ENCODE measurements at regions not wholly inside any gene's neighbourhood (a gene's known extent, or its start where the extent isn't known, plus 50 kb on each side); places are given as distances from the start of the nearest gene placed in this dataset.

DNA sequence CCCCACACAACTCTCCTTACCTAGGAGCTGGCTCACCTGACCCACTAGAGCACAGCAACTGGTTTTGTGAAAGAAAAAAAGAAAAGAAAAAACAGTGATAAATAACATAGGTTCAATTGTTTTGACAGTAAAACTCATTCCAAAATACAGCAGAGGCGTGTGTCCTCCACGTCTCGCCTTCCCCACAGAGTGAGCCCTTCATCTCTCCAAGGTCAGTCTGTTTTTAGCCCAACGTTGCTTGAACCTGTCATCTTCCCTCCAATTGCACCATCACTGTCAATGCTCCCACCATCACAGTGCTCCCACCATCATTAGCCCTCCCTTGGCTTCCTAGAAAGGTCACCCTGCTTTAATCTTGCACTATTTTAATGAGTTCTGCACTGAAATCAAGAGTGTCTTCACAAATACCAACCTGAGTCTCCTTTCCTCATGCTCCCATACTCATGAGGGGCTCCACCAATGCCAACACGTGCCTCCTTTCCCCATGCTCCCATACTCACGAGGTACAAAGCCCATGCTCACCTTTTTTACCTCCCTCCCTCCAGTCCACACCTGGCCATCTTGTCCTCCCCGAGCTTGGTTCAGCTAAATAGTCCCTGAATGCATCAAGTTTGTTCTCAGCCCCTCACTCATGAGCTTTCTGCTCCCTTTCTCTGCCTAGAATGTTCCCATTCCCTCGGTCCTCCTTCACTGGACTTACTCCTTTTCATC is 103.7 kb downstream of the IRS2 start:
- Histone ChIP-seq H3K27ac (no peak overlapping the region), H3K9me3 (no peaks in the 10 kb centered on the region), H3K27me3 (no peaks in the 10 kb centered on the region), H3K4me1 (peaks cover 4% of the 10 kb centered on the region), H3K36me3 (ENCODE audit: low read depth, missing control alignments) (no peaks in the 10 kb centered on the region), H3K4me3 (no peak overlapping the region)
- TF ChIP-seq, protein P1, sequence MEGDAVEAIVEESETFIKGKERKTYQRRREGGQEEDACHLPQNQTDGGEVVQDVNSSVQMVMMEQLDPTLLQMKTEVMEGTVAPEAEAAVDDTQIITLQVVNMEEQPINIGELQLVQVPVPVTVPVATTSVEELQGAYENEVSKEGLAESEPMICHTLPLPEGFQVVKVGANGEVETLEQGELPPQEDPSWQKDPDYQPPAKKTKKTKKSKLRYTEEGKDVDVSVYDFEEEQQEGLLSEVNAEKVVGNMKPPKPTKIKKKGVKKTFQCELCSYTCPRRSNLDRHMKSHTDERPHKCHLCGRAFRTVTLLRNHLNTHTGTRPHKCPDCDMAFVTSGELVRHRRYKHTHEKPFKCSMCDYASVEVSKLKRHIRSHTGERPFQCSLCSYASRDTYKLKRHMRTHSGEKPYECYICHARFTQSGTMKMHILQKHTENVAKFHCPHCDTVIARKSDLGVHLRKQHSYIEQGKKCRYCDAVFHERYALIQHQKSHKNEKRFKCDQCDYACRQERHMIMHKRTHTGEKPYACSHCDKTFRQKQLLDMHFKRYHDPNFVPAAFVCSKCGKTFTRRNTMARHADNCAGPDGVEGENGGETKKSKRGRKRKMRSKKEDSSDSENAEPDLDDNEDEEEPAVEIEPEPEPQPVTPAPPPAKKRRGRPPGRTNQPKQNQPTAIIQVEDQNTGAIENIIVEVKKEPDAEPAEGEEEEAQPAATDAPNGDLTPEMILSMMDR (IDR thresholded peaks at IDR 0.05), result no peak
- no peak for TF ChIP-seq POLR2A (IDR thresholded peaks at IDR 0.05)
- no peak for DNase-seq
- WGBS, 2 donors, result 81 to 94% methylated on average over 8 of the region's 8 CpGs
- intact Hi-C loops (cut with DNase I; ENCODE audit: low total_unique reads), result no loop called here

DNA sequence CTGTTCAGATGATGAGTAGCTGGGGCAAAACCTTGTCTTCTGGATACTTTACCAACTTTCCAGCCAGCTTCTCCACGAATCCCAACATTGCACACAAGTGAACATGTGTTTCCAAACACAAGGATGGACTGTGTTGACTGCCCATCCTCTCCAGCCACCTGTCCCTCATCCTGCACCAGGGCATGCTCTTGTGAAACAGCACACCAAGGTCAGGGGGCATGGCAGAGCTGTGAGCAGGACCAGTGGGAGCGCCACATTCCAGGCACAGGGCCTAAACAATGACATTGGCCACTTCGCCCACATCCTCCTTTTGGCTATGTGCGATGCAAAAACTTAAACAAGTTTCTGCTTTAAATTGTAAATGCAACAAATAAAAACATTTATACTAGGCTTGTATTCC is 105.5 kb downstream of the IRS2 start:
- no peaks in the 10 kb centered on the region for H3K9me3 ChIP-seq
- 85 to 97% methylated on average over 4 of the region's 4 CpGs for WGBS, 2 donors

GRCh38 chr13:109680288-109680687 is 106.1 kb downstream of the IRS2 start:
- Histone ChIP-seq H3K9me3 (no peaks in the 10 kb centered on the region), H3K4me3 (no peak overlapping the region), H3K27me3 (no peaks in the 10 kb centered on the region), H3K4me1 (peaks cover 4% of the 10 kb centered on the region), H3K27ac (no peak overlapping the region), H3K36me3 (ENCODE audit: low read depth, missing control alignments) (no peaks in the 10 kb centered on the region)
- 87 to 93% methylated on average over 4 of the region's 4 CpGs for WGBS, 2 donors
- no peak for DNase-seq
- TF ChIP-seq, protein P1 (IDR thresholded peaks at IDR 0.05), result no peak
- no peak for TF ChIP-seq POLR2A (IDR thresholded peaks at IDR 0.05)
- intact Hi-C loops (cut with DNase I; ENCODE audit: low total_unique reads), result no loop called here

More for the DNA sequence above, 105.5 kb downstream of the IRS2 start:
- no peak overlapping the region for H3K4me3 ChIP-seq
- no peaks in the 10 kb centered on the region for H3K27me3 ChIP-seq
- TF ChIP-seq POLR2A (IDR thresholded peaks at IDR 0.05), result no peak
- TF ChIP-seq, protein P1 (IDR thresholded peaks at IDR 0.05), result no peak
- no peak for DNase-seq
- no peaks in the 10 kb centered on the region for H3K36me3 ChIP-seq (ENCODE audit: low read depth, missing control alignments)
- intact Hi-C loops (cut with DNase I; ENCODE audit: low total_unique reads), result no loop called here
- H3K27ac ChIP-seq, result no peak overlapping the region
- H3K4me1 ChIP-seq, result peaks cover 4% of the 10 kb centered on the region

- no peaks in the 10 kb centered on the region for H3K36me3 ChIP-seq (ENCODE audit: low read depth, missing control alignments)
- DNase-seq, result no peak
- no peak overlapping the region for H3K4me3 ChIP-seq
- intact Hi-C loops (cut with DNase I; ENCODE audit: low total_unique reads), result no loop called here
- H3K9me3 ChIP-seq, result no peaks in the 10 kb centered on the region
- no peak overlapping the region for H3K27ac ChIP-seq
- H3K27me3 ChIP-seq, result no peaks in the 10 kb centered on the region
- no peaks in the 10 kb centered on the region for H3K4me1 ChIP-seq
- no peak for TF ChIP-seq POLR2A (IDR thresholded peaks at IDR 0.05)
- TF ChIP-seq, protein P1 (IDR thresholded peaks at IDR 0.05), result no peak
- 82 to 84% methylated on average over 4 of the region's 4 CpGs for WGBS, 2 donors
Observed at GRCh38 chr13:109678459-109678858, 107.9 kb downstream of the IRS2 start.

DNA sequence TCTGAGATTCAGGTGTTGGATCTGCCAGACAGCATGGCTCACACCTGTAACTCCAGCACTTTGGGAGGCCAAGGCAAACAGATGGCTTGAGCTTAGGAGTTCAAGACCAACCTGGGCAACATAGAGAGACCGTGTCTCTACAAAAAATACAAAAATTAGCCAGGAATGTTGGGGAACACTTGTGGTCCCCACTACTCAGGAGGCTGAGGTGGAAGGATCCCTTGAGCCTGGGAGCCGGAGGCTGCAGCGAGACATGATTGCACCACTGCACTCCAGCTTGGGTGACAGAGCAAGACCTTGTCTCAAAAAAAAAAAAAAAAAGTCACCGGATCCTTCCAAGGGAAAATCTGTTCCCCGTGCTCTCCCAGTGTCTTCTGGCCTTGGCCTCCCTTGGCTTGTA is 109.2 kb downstream of the IRS2 start:
- Histone ChIP-seq H3K27me3 (no peaks in the 10 kb centered on the region), H3K4me3 (no peak overlapping the region), H3K27ac (no peak overlapping the region), H3K36me3 (ENCODE audit: low read depth, missing control alignments) (no peaks in the 10 kb centered on the region), H3K4me1 (no peaks in the 10 kb centered on the region), H3K9me3 (no peaks in the 10 kb centered on the region)
- intact Hi-C loops (cut with DNase I; ENCODE audit: low total_unique reads), result no loop called here
- 85 to 91% methylated on average over 5 of the region's 5 CpGs for WGBS, 2 donors
- DNase-seq, result no peak
- no peak for TF ChIP-seq POLR2A (IDR thresholded peaks at IDR 0.05)
- TF ChIP-seq, protein P1 (IDR thresholded peaks at IDR 0.05), result no peak
